NCI-H524 treated with DMSO at 0.1 percent for 48 hours (cell line): ENCODE measurements at regions not wholly inside any gene's neighbourhood (a gene's known extent, or its start where the extent isn't known, plus 50 kb on each side); places are given as distances from the start of the nearest gene placed in this dataset.
"Not testable (repeated sequence)": the region's sequence is repeated elsewhere in the genome, so short reads cannot be mapped to it uniquely, and the experiment has no call there.

Experiments
- DNase-seq: peaks from one replicate; lab custom pipeline; 2025; lab: John Stamatoyannopoulos, UW

- DNase-seq, result no peak
These were observed 55.6 kb upstream of the ABCD3 start for GRCh38 chr1:94362466-94363058.

GRCh38 chr1:94358630-94359599 lies 59.3 kb upstream of the ABCD3 start:
- no peak for DNase-seq

- DNase-seq, result no peak
These were observed 60.5 kb upstream of the ABCD3 start for GRCh38 chr1:94357661-94358060.

GRCh38 chr1:94355485-94355980 lies 62.7 kb upstream of the ABCD3 start:
- DNase-seq, result no peak

GRCh38 chr1:94351481-94351880 lies 66.7 kb upstream of the ABCD3 start:
- no peak for DNase-seq

- no peak for DNase-seq
These were observed 67.8 kb upstream of the ABCD3 start for GRCh38 chr1:94350350-94350924.

- no peak for DNase-seq
These were observed 68.3 kb upstream of the ABCD3 start for GRCh38 chr1:94349853-94350252.

GRCh38 chr1:94348386-94348785 lies 69.8 kb upstream of the ABCD3 start:
- not testable (repeated sequence) for DNase-seq

- DNase-seq, result no peak
These were observed 73.0 kb upstream of the ABCD3 start for GRCh38 chr1:94345148-94345721.

- DNase-seq, result no peak
These were observed 75.8 kb upstream of the ABCD3 start for GRCh38 chr1:94342416-94342815.

GRCh38 chr1:94339206-94339927 lies 78.8 kb upstream of the ABCD3 start:
- DNase-seq, result no peak

GRCh38 chr1:94336991-94337390 lies 81.2 kb upstream of the ABCD3 start:
- DNase-seq, result no peak

GRCh38 chr1:94335950-94336349 lies 82.2 kb upstream of the ABCD3 start:
- DNase-seq, result peak; percentile 34

GRCh38 chr1:94335447-94335846 lies 82.7 kb upstream of the ABCD3 start:
- no peak for DNase-seq

- no peak for DNase-seq
These were observed 83.4 kb upstream of the ABCD3 start for GRCh38 chr1:94334764-94335163.

GRCh38 chr1:94332952-94333351 lies 85.2 kb upstream of the ABCD3 start:
- DNase-seq, result no peak

- no peak for DNase-seq
These were observed 85.7 kb upstream of the ABCD3 start for GRCh38 chr1:94332516-94332915.

GRCh38 chr1:94329986-94330385 lies 88.2 kb upstream of the ABCD3 start:
- no peak for DNase-seq

GRCh38 chr1:94329276-94329675 lies 88.9 kb upstream of the ABCD3 start:
- DNase-seq, result no peak

GRCh38 chr1:94327001-94327690 lies 89.8 kb upstream of the ARHGAP29 start:
- no peak for DNase-seq

GRCh38 chr1:94326329-94326728 lies 88.9 kb upstream of the ARHGAP29 start:
- DNase-seq, result no peak
